ENCODE measurements at regions not wholly inside any gene's neighbourhood (a gene's known extent, or its start where the extent isn't known, plus 50 kb on each side); places are given as distances from the start of the nearest gene placed in this dataset.

DNA sequence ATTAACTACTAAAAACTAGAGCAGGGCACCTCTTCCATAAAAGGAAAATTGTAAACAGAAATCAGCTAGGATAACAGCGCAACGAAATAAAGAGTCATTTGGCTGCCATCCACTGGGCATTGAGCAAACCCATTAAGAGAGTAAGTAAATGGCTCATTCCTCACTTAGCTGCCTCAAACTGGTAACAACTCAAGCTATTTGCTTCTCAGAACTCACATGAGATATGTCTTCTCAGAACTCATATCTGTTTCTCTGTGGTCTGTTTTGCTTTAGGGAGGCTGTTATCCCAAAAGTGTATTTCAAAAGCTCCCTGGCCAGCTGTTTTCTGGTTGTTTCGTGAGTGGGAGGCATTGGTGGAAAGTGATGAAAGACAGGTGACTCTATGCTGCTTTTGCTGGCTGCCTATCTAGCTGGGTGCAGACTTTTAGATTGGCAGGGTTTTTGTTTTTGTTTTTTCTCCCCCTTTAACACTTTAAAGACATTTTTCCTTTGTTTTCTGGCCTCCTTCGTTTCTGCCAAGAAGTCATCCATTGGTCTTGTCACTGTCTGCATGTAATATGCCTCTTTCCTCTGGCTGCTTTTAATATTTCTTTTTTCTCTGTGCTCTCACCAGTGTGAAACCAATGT lies 269.2 kb upstream of the RGS18 start:
- DNase-seq (ENCODE audit: low read depth in 2 of 2), result no peak

- DNase-seq (ENCODE audit: low read depth in 2 of 2), result no peak
Observed at GRCh38 chr1:191889623-191890003, 268.6 kb upstream of the RGS18 start.

GRCh38 chr1:191890433-191891088 lies 267.7 kb upstream of the RGS18 start:
- DNase-seq (ENCODE audit: low read depth in 2 of 2), result no peak

- DNase-seq (ENCODE audit: low read depth in 2 of 2), result no peak
Observed at GRCh38 chr1:191892716-191893115, 265.5 kb upstream of the RGS18 start.

DNA sequence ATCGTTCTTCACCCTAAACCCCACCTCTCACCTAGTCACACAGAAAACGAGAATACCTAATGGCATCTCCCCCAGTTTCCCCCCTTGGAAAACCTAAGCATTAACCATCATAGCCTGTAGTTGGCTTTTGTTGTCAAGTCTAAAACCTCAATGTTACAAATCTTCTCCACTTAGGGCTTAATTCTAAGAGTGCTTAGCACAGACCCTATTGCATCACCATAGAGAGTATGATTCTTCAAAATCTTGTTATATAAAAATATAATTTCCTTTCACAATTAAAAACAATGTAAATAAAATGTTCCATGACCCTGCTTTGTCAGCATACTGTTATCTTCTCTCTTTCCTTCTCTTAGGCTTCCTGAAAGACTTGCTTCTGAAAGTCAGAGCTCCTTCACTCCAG lies 263.2 kb upstream of the RGS18 start:
- DNase-seq (ENCODE audit: low read depth in 2 of 2), result no peak

DNA sequence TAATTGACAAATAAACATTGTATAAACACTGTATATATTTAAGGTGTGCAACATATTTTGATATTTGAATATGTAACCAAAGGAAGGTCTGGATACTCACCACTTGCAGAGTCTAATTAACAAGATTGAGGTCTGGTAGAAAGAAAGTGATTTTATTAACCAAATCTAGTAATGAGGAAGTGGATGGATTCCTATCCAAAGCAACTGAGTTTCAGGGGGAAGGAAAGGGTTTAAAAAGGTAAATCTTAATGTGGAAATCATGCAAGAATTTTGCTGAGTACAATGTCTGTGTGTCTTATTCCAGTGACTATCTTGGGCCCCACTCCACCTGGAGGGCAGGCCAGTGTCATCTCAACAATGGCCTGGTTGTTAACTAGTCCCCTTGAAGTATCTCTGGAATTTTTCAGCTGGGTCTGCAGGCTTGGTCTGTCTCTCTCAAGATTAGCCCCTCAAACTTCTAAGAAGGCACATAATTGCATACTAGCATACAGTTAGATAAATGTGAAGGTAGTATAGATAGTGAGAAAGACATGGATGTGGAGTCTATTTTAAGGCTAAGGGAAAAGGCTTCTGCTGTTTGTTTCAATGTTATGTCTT lies 262.7 kb upstream of the RGS18 start:
- DNase-seq (ENCODE audit: low read depth in 2 of 2), result no peak

GRCh38 chr1:191897134-191897533 lies 261.1 kb upstream of the RGS18 start:
- no peak for DNase-seq (ENCODE audit: low read depth in 2 of 2)

DNA sequence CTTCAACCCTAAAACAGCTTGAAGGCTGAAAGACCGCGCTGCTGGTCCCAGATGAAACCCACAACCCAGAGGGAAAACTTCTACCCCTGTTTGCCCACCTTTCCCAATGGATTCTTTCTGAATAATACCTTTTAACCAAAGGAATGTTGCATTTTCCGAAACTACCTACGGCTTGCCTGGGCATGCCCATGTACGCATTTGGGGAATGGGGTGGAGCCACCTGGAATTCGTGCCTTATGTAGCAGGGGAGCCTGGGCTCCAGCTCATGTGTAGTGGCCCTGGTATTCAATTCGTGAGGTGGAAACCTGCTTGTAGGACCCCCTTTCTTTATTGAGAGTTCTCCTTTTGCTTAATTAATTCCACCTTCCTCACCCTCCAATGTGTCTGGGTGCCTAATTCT lies 256.6 kb upstream of the RGS18 start:
- DNase-seq (ENCODE audit: low read depth in 2 of 2), result no peak

DNA sequence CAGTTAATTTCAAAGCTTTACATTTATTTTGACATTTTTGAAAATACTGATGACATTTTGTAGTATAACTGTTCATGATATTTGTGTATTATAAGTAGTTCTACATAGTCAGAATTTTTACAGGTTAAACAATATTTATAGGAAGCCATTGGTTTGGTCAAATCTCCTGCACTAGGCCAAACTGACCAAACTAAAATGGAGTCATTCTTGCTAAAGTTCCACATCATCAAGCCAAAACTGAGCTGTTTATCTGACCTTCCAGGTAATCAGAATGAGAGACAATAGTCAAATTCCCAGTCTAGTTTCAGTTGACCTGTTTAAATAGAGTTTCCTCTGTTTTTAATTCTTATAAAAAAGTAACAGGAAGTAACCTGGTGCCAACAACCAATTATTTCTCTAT lies 253.3 kb upstream of the RGS18 start:
- no peak for DNase-seq (ENCODE audit: low read depth in 2 of 2)

GRCh38 chr1:191905781-191906180 lies 252.5 kb upstream of the RGS18 start:
- DNase-seq (ENCODE audit: low read depth in 2 of 2), result no peak

GRCh38 chr1:191907121-191907520 lies 251.1 kb upstream of the RGS18 start:
- no peak for DNase-seq (ENCODE audit: low read depth in 2 of 2)

- DNase-seq (ENCODE audit: low read depth in 2 of 2), result no peak
Observed at GRCh38 chr1:191910245-191910644, 248.0 kb upstream of the RGS18 start.

GRCh38 chr1:191912517-191912916 lies 245.7 kb upstream of the RGS18 start:
- DNase-seq (ENCODE audit: low read depth in 2 of 2), result no peak

- no peak for DNase-seq (ENCODE audit: low read depth in 2 of 2)
Observed at GRCh38 chr1:191913260-191913977, 244.8 kb upstream of the RGS18 start.

DNA sequence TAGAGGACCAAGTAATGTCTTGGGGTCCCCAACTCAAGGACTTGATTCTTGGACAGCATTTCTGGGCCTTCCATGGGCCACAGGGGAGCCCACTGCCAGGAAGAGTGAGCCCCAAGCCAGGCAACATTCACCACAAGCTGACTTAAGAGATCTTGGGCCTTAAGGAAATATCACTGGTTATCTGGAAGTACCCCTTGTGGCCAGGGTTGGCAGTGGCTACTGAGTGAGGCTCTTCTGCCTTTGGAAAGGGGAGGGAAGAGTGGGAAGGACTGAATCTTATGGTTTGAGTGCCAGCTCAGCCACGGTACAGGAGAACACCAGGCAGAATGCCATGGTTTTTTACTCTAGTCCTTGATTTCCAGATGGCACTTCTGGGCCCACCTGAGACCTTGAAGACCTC lies 228.9 kb upstream of the RGS18 start:
- no peak for DNase-seq (ENCODE audit: low read depth in 2 of 2)

- DNase-seq (ENCODE audit: low read depth in 2 of 2), result no peak
Observed at GRCh38 chr1:191943684-191944083, 214.6 kb upstream of the RGS18 start.

DNA sequence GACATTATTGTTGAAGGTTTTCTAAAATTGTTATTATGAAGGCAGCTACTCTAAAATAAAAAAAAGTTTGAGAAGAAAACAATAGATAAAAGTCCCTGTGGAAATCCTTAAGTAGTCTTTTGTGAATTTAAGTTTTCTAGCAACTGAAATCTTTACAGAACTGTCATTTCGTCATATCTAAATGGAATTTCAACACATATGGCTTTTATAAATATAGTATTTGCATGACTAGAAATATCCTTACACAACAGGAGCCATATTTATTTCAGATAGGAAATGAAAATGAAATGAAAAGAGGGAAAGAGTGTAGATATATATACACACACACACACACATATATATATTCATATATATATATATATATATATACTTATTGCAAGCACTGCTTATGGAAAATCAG lies 204.7 kb upstream of the RGS18 start:
- DNase-seq (ENCODE audit: low read depth in 2 of 2), result peak; percentile 6

DNA sequence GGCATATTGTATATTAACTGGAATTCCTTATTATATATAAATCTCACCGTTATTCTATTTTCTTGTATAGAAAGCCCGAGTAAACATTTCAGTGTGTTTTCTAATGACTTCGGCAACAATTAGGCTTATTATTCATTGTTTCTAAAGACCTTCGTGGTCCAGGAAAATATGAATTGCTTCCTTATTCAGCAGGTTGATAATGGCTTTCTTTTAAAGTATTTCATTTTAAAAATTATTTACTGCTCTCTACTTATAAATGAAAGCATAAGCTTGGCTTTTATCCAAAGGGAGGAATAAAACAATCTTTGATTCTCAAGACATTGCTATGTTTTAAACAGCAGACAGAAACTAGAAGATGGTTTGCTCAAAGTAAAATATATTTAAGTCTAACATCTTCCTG lies 198.4 kb upstream of the RGS18 start:
- no peak for DNase-seq (ENCODE audit: low read depth in 2 of 2)

DNA sequence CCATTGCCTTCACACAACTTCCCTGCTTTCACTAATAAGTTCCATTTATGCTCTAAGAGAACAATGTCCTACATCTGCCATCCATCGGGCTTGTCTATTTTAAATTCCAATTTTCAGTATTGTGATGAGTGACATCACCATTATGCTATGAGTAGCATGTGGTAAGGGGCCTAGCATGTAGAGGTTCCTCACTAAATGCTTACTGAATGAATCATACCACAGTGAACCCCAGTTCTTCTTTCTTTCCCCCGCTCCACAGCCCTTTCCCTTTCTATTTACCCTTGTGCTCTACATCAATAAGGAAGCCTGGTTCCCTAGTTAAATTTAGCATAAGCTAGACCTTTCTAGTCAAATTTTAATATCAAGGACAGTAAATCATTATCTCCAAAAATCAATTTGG lies 195.0 kb upstream of the RGS18 start:
- DNase-seq (ENCODE audit: low read depth in 2 of 2), result peak; percentile 36 to 44

DNA sequence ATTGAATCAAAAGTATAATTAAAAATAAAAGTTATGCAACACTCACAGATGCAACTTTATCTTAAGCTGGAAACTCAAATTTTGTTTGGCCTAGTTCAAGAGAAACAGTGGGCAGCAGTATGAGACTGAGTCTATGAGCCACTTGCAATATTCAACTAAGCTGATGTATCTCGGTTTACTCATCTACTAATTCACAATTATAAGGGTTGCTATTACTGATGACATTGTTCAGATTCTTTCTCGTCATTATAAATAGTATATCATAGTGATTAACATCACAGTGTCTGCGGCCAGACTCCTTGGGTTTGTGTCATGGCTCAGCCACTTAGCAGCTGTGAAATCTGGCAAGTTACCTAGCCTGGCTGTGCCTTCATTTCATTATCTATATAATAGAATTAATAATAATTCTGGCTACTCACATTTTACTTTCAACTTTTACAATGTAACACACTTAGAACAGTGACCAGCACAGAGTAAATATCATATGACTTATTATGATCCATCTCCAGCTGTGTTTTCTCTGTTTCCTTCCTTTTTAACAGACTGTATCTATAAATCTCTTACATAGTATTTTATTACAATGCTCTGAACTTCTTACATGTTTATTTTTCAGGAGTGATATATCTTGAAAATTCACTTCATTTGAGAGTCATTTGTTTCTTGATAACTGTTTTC lies 194.3 kb upstream of the RGS18 start:
- peak; percentile 54 to 55 for DNase-seq (ENCODE audit: low read depth in 2 of 2)

DNA sequence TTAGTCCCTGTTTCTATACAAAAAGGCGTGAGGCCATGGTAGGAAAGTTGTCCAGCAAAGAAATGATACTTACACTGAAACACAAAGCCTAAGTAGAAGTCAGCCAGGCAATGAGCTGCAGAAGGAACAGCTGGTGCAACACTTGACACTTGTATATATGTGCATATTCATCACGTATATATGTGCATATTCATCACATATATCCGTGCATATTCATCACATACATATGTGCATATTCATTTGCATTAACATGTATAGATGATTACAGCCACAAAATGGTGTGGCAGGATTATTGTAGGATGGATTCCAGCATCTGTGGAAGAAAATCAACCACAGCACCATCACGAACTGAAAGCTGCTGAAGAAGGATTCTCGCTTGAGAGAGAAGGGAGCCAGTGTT lies 189.0 kb upstream of the RGS18 start:
- DNase-seq (ENCODE audit: low read depth in 2 of 2), result no peak

DNA sequence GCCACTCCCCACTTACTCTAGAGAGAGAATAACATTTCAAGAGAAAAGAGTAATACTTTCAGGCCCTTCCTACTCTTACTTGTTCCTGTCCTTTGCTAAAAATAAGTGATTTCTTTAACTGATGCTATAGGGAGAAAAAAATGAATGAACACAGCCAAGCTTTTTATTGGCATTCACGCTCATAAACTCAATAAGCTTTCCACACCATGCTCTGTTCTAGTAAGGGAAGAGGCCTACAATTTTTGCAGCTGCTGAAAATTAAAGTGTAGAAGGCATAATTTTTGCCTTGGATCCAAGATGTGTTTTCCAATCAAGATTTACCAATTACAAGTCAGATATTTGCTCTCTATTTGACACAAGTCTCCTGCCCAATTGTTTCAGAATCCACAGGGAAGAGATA lies 188.1 kb upstream of the RGS18 start:
- no peak for DNase-seq (ENCODE audit: low read depth in 2 of 2)

Data from fibroblast of skin of left quadriceps (primary cell).